Esophagus squamous epithelium (tissue), 5 donors: ENCODE measurements at regions not wholly inside any gene's neighbourhood (a gene's known extent, or its start where the extent isn't known, plus 50 kb on each side); places are given as distances from the start of the nearest gene placed in this dataset.

ENCODE experiments used
- DNase-seq: peaks from one replicate; lab custom pipeline; 2025; lab: John Stamatoyannopoulos, UW
- H3K27ac ChIP-seq, 4 donors: fragments of 200-600 bp; sonication (generic); one replicate each; pipeline ENCODE4 v1.5.1; 2016 to 2019; ENCODE audit warnings: mild to moderate bottlenecking in 1 of 4
- H3K27me3 ChIP-seq, 4 donors: fragments of 200-600 bp; sonication (generic); 1 replicate in 3 of 4; 2 replicates in 1 of 4; pipeline versions ENCODE4 v1.5.1 to v1.6.0; 2017 to 2021; ENCODE audit warnings: antibody characterized with exemption in 1 of 4
- H3K36me3 ChIP-seq, 3 donors: fragments of 200-600 bp; sonication (generic); one replicate each; pipeline ENCODE4 v1.5.1; 2016 to 2019
- H3K4me1 ChIP-seq, 3 donors: fragments of 200-600 bp; sonication (generic); one replicate each; pipeline ENCODE4 v1.5.1; 2017 to 2019
- H3K4me3 ChIP-seq, 4 donors: fragments of 200-600 bp; sonication (generic); 1 replicate in 3 of 4; 2 replicates in 1 of 4; pipeline ENCODE4 v1.5.1; 2016 to 2019; ENCODE audit warnings: mild to moderate bottlenecking in 2 of 4, moderate library complexity in 1 of 4
- H3K9me3 ChIP-seq, 3 donors: fragments of 200-600 bp; sonication (generic); one replicate each; pipeline ENCODE4 v1.5.1; 2016 to 2019
- POLR2A ChIP-seq, 4 donors: fragments of 450-650 bp; IDR thresholded peaks; one replicate each; pipeline ENCODE4 v1.6.1; 2017; ENCODE audit warnings: antibody characterized with exemption in 4 of 4, mild to moderate bottlenecking in 4 of 4, moderate library complexity in 3 of 4
- WGBS, 2 donors: methylation state at CpG; one replicate each; pipeline ENCODE4 v1.1.5; 2018; 5-methylcytosine and 5-hydroxymethylcytosine counted together
- intact Hi-C: fragments of 100-400 bp; cut with DNase I; formaldehyde crosslinking; loops from one replicate; pipeline ENCODE4 v1.15.0; 2022
- small RNA-seq, 4 donors: library from RNA; depleted of rRNA; stranded (forward); fragments of <200 nt; gene quantifications; one replicate each; pipeline ENCODE3, GENCODE V24; 2016
- TF ChIP-seq, protein P1 (sequence below), 6 experiments: fragments of 450-650 bp in 4 of 6; fragments of 200-600 bp in 2 of 6; sonication (generic) in 2 of 6; IDR thresholded peaks; one replicate each; pipeline ENCODE4 v1.5.1; 2016 to 2019; ENCODE audit warnings: antibody characterized with exemption in 6 of 6, mild to moderate bottlenecking in 4 of 6, moderate library complexity in 4 of 6
- donor health status: DM: yes; HTN: yes; CAD: no.

DNA sequence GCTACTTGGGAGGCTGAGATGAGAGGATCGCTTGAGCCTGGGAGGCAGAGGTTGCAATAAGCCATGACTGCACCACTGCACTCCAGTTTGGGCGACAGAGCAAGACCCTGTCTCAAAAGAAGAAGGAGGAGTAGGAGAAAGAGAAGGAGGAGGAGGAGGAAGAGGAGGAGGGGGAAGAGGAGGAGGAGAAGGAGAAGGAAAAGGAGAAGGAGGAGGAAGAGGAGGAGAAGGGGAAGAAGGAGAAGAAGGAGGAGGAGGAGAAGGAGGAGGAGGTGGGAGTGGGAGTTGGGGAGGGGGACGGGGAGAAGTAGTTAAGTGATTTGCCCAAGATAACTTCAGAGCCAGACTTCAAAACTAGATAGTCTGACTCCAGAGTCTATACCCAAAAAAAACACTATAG lies 55.5 kb upstream of the FOXD3 start:
- H3K4me3 ChIP-seq = no peak overlapping the region
- DNase-seq = no peak
- TF ChIP-seq, protein P1, sequence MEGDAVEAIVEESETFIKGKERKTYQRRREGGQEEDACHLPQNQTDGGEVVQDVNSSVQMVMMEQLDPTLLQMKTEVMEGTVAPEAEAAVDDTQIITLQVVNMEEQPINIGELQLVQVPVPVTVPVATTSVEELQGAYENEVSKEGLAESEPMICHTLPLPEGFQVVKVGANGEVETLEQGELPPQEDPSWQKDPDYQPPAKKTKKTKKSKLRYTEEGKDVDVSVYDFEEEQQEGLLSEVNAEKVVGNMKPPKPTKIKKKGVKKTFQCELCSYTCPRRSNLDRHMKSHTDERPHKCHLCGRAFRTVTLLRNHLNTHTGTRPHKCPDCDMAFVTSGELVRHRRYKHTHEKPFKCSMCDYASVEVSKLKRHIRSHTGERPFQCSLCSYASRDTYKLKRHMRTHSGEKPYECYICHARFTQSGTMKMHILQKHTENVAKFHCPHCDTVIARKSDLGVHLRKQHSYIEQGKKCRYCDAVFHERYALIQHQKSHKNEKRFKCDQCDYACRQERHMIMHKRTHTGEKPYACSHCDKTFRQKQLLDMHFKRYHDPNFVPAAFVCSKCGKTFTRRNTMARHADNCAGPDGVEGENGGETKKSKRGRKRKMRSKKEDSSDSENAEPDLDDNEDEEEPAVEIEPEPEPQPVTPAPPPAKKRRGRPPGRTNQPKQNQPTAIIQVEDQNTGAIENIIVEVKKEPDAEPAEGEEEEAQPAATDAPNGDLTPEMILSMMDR (IDR thresholded peaks at IDR 0.05) = no peak
- TF ChIP-seq POLR2A (IDR thresholded peaks at IDR 0.05) = no peak
- no peaks in the 10 kb centered on the region for H3K9me3 ChIP-seq
- H3K27ac ChIP-seq = no peak overlapping the region
- no peaks in the 10 kb centered on the region for H3K36me3 ChIP-seq
- WGBS, 2 donors = 65 to 75% methylated on average over 3 of the region's 3 CpGs
- intact Hi-C loops = no loop called here
- H3K27me3 ChIP-seq = peaks cover 0 to 28% (median 0%) of the 10 kb centered on the region in 4 donors
- H3K4me1 ChIP-seq = no peaks in the 10 kb centered on the region

DNA sequence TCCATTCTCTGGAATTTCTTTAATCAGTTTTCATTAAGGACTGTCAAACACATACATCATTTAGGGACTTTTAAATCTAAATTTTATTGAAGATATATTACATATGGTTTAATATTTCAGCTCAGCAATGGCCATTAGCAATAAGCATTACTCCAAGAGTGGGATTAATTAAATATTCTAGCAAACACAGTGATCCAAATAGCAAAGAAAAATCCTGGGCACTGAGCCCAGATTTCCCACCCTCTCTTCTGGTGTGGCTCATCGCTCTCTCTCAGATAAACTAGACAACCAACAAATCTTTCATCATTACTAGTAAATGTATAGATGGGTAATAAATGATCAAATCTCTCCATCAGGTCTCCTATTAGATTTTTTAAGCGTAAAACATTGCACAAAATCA lies 53.5 kb upstream of the FOXD3 start:
- H3K27me3 ChIP-seq = peaks cover 0 to 36% (median 0%) of the 10 kb centered on the region in 4 donors

DNA sequence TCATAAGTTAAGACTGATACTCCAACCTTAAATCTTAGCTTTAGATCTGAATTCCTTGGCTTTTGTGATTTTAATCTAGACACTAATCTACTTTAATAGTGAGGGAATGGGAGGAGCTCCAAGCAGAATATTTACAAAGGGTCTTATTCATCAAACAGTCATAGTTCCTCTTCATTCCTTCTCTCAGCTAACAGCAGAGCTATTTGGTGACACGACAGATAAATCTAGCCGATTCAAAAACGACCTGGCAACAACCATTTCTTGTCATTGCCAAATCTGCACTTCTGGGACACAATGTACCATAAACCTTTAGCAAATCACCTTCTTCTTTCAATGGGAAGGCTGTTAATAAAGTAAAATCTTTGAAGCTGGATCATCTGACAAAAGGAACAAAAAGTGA lies 52.8 kb upstream of the FOXD3 start:
- TF ChIP-seq, protein P1 (IDR thresholded peaks at IDR 0.05) = no peak
- TF ChIP-seq POLR2A (IDR thresholded peaks at IDR 0.05) = no peak
- Histone ChIP-seq H3K36me3 (no peaks in the 10 kb centered on the region), H3K4me1 (no peaks in the 10 kb centered on the region), H3K9me3 (no peaks in the 10 kb centered on the region), H3K27me3 (peaks cover 0 to 36% (median 0%) of the 10 kb centered on the region in 4 donors), H3K27ac (no peak overlapping the region), H3K4me3 (no peak overlapping the region)
- 9 to 21% methylated on average over 3 of the region's 3 CpGs for WGBS, 2 donors
- no peak for DNase-seq
- intact Hi-C loops = no loop called here

More for the DNA sequence above, 53.5 kb upstream of the FOXD3 start:
- Histone ChIP-seq H3K9me3 (no peaks in the 10 kb centered on the region), H3K4me3 (no peak overlapping the region), H3K27ac (no peak overlapping the region), H3K36me3 (no peaks in the 10 kb centered on the region), H3K4me1 (no peaks in the 10 kb centered on the region)
- intact Hi-C loops = no loop called here
- TF ChIP-seq, protein P1 (IDR thresholded peaks at IDR 0.05) = no peak
- no peak for TF ChIP-seq POLR2A (IDR thresholded peaks at IDR 0.05)
- WGBS, 2 donors = 62 to 70% methylated on average over 2 of the region's 2 CpGs
- no peak for DNase-seq

Small RNA genes lying in the stretch of these regions (small RNA-seq; reads per million reads assigned to genes)
- 0 reads per million in 4 donors for gene RNA5SP49
